ENCODE measurements at regions not wholly inside any gene's neighbourhood (a gene's known extent, or its start where the extent isn't known, plus 50 kb on each side); places are given as distances from the start of the nearest gene placed in this dataset.

- no peaks in the 10 kb centered on the region for H3K79me2 ChIP-seq (ENCODE audit: control insufficient read depth, insufficient read depth, low read length)
- no peaks in the 10 kb centered on the region for H3K36me3 ChIP-seq (ENCODE audit: control insufficient read depth, insufficient read depth, low read length)
- TF ChIP-seq CTCF (conservative IDR thresholded peaks at IDR 0.05 in 1 of 2, IDR thresholded peaks at IDR 0.05 in 1 of 2; ENCODE audit: low read depth in 1 of 2, low read length in 2 of 2): no peak
- TF ChIP-seq EZH2 (IDR thresholded peaks at IDR 0.05; ENCODE audit: low read length, missing control alignments): no peak
- no peaks in the 10 kb centered on the region for H3K4me1 ChIP-seq (ENCODE audit: control insufficient read depth, extremely low read depth, insufficient read depth, low read length)
- H2AFZ ChIP-seq (ENCODE audit: low read length): no peak overlapping the region
- no peaks in the 10 kb centered on the region for H3K27me3 ChIP-seq (ENCODE audit: control insufficient read depth, insufficient read depth, low read length)
- DNase-seq (ENCODE audit: low read depth in 2 of 2): no peak
- no peak overlapping the region for H3K4me2 ChIP-seq (ENCODE audit: extremely low read depth, insufficient read depth, low read length)
- H4K20me1 ChIP-seq (ENCODE audit: control insufficient read depth, extremely low read depth, insufficient read depth, low read length): no peaks in the 10 kb centered on the region
- H3K27ac ChIP-seq (ENCODE audit: insufficient read depth, low read length): no peak overlapping the region
- no peak overlapping the region for H3K9ac ChIP-seq (ENCODE audit: insufficient read depth, low read length)
- H3K9me3 ChIP-seq (ENCODE audit: control insufficient read depth, insufficient read depth, low read depth, low read length): no peaks in the 10 kb centered on the region
- no peak overlapping the region for H3K4me3 ChIP-seq (replicated peaks in 1 of 4; ENCODE audit: control extremely low read depth in 1 of 4, insufficient read depth in 1 of 4, low read depth in 3 of 4, low read length in 4 of 4)
Observed at GRCh38 chr12:112665958-112666357, 125.6 kb upstream of the RPH3A start.

GRCh38 chr12:112671564-112671963 is 120.0 kb upstream of the RPH3A start:
- no peak overlapping the region for H3K27ac ChIP-seq (ENCODE audit: insufficient read depth, low read length)
- H3K36me3 ChIP-seq (ENCODE audit: control insufficient read depth, insufficient read depth, low read length): no peaks in the 10 kb centered on the region
- no peaks in the 10 kb centered on the region for H3K4me1 ChIP-seq (ENCODE audit: control insufficient read depth, extremely low read depth, insufficient read depth, low read length)
- H3K9me3 ChIP-seq (ENCODE audit: control insufficient read depth, insufficient read depth, low read depth, low read length): no peaks in the 10 kb centered on the region
- H3K4me3 ChIP-seq (replicated peaks in 1 of 4; ENCODE audit: control extremely low read depth in 1 of 4, insufficient read depth in 1 of 4, low read depth in 3 of 4, low read length in 4 of 4): no peak overlapping the region
- no peaks in the 10 kb centered on the region for H3K27me3 ChIP-seq (ENCODE audit: control insufficient read depth, insufficient read depth, low read length)
- no peaks in the 10 kb centered on the region for H3K79me2 ChIP-seq (ENCODE audit: control insufficient read depth, insufficient read depth, low read length)
- H3K9ac ChIP-seq (ENCODE audit: insufficient read depth, low read length): no peak overlapping the region
- TF ChIP-seq CTCF (conservative IDR thresholded peaks at IDR 0.05 in 1 of 2, IDR thresholded peaks at IDR 0.05 in 1 of 2; ENCODE audit: low read depth in 1 of 2, low read length in 2 of 2) (no peak), EZH2 (IDR thresholded peaks at IDR 0.05; ENCODE audit: low read length, missing control alignments) (no peak)
- no peak overlapping the region for H3K4me2 ChIP-seq (ENCODE audit: extremely low read depth, insufficient read depth, low read length)
- H4K20me1 ChIP-seq (ENCODE audit: control insufficient read depth, extremely low read depth, insufficient read depth, low read length): no peaks in the 10 kb centered on the region
- DNase-seq (ENCODE audit: low read depth in 2 of 2): no peak
- H2AFZ ChIP-seq (ENCODE audit: low read length): no peak overlapping the region

DNA sequence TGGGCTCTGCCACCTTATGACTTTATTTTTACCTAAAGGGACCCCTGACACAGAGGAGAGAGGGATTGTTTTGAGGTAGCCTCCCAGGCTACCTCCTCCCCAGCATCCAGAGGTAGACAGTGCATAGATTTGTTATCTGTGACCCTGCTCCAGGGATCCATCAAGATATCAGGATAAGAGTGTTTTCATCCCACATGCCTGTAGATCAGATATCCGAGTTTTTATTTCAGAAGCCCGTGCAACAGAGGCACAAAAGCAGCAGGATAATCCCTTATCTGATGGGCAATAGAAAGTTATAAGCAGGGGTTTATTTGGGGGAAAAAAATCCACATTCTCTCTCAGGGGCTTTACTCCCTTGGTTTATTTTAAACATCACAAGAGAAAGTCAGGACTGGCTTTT is 117.0 kb upstream of the RPH3A start:
- Histone ChIP-seq H2AFZ (ENCODE audit: low read length) (no peak overlapping the region), H3K4me3 (replicated peaks in 1 of 4; ENCODE audit: control extremely low read depth in 1 of 4, insufficient read depth in 1 of 4, low read depth in 3 of 4, low read length in 4 of 4) (no peak overlapping the region), H3K27me3 (ENCODE audit: control insufficient read depth, insufficient read depth, low read length) (no peaks in the 10 kb centered on the region), H3K4me2 (ENCODE audit: extremely low read depth, insufficient read depth, low read length) (no peak overlapping the region), H3K36me3 (ENCODE audit: control insufficient read depth, insufficient read depth, low read length) (no peaks in the 10 kb centered on the region), H3K79me2 (ENCODE audit: control insufficient read depth, insufficient read depth, low read length) (no peaks in the 10 kb centered on the region), H4K20me1 (ENCODE audit: control insufficient read depth, extremely low read depth, insufficient read depth, low read length) (no peaks in the 10 kb centered on the region), H3K9me3 (ENCODE audit: control insufficient read depth, insufficient read depth, low read depth, low read length) (no peaks in the 10 kb centered on the region), H3K27ac (ENCODE audit: insufficient read depth, low read length) (no peak overlapping the region), H3K9ac (ENCODE audit: insufficient read depth, low read length) (no peak overlapping the region), H3K4me1 (ENCODE audit: control insufficient read depth, extremely low read depth, insufficient read depth, low read length) (no peaks in the 10 kb centered on the region)
- no peak for DNase-seq (ENCODE audit: low read depth in 2 of 2)
- TF ChIP-seq EZH2 (IDR thresholded peaks at IDR 0.05; ENCODE audit: low read length, missing control alignments) (no peak), CTCF (conservative IDR thresholded peaks at IDR 0.05 in 1 of 2, IDR thresholded peaks at IDR 0.05 in 1 of 2; ENCODE audit: low read depth in 1 of 2, low read length in 2 of 2) (no peak)
